Amniotic epithelial cell (primary cell): ENCODE measurements at regions not wholly inside any gene's neighbourhood (a gene's known extent, or its start where the extent isn't known, plus 50 kb on each side); places are given as distances from the start of the nearest gene placed in this dataset.
A peak's percentile ranks its signal among the peaks of the same experiment; 100 is the strongest.

Experiments used
- DNase-seq: peaks from one replicate; pipeline ENCODE4 v3.0.0-alpha.2; 2010; ENCODE audit warnings: low read depth

- no peak for DNase-seq
These were observed 179.0 kb downstream of the SNX19 start for GRCh38 chr11:130737041-130737830.

- peak; percentile 78 for DNase-seq
These were observed 178.3 kb downstream of the SNX19 start for GRCh38 chr11:130737866-130738431.

- DNase-seq = peak; percentile 62
These were observed 177.7 kb downstream of the SNX19 start for GRCh38 chr11:130738611-130739010.

- peak; percentile 46 for DNase-seq
These were observed 175.5 kb downstream of the SNX19 start for GRCh38 chr11:130740819-130741218.

- DNase-seq = no peak
These were observed 171.5 kb downstream of the SNX19 start for GRCh38 chr11:130744794-130745193.

- no peak for DNase-seq
These were observed 167.1 kb downstream of the SNX19 start for GRCh38 chr11:130749216-130749615.

GRCh38 chr11:130760515-130761125, 155.7 kb downstream of the SNX19 start:
- no peak for DNase-seq

- DNase-seq = no peak
These were observed 154.6 kb downstream of the SNX19 start for GRCh38 chr11:130761560-130762220.

GRCh38 chr11:130762638-130763037, 153.6 kb downstream of the SNX19 start:
- no peak for DNase-seq

GRCh38 chr11:130763087-130763980, 152.9 kb downstream of the SNX19 start:
- DNase-seq = no peak

- no peak for DNase-seq
These were observed 150.9 kb downstream of the SNX19 start for GRCh38 chr11:130765406-130765805.

GRCh38 chr11:130765951-130766649, 150.2 kb downstream of the SNX19 start:
- no peak for DNase-seq

GRCh38 chr11:130766650-130767565, 149.4 kb downstream of the SNX19 start:
- no peak for DNase-seq

GRCh38 chr11:130769782-130770535, 146.3 kb downstream of the SNX19 start:
- DNase-seq = peak; percentile 90

- DNase-seq = no peak
These were observed 144.6 kb downstream of the SNX19 start for GRCh38 chr11:130771708-130772107.

- DNase-seq = peak; percentile 99
These were observed 143.7 kb downstream of the SNX19 start for GRCh38 chr11:130772266-130773227.

- no peak for DNase-seq
These were observed 142.9 kb downstream of the SNX19 start for GRCh38 chr11:130773244-130773820.

- no peak for DNase-seq
These were observed 141.6 kb downstream of the SNX19 start for GRCh38 chr11:130774703-130775102.
